WTC11 (cell line): ENCODE measurements at regions not wholly inside any gene's neighbourhood (a gene's known extent, or its start where the extent isn't known, plus 50 kb on each side); places are given as distances from the start of the nearest gene placed in this dataset.

Source experiments
- ATAC-seq: fragments of 200-7000 bp; cut with Tn5 transposase; 2 replicates; pipeline ENCODE4 v1.10.0; 2021; ENCODE audit warnings: mild to moderate bottlenecking, moderate library complexity
- CTCF ChIA-PET: fragments of 300-600 bp; sonication (Branson Sonifier 250); formaldehyde crosslinking; loops from one replicate; lab custom pipeline; 2021; ENCODE audit warnings: antibody characterized with exemption; lab: Charles Lee
- POLR2A ChIA-PET: fragments of 350-600 bp; sonication (Branson Sonifier 250); formaldehyde crosslinking; loops from one replicate; lab custom pipeline; 2021; ENCODE audit warnings: antibody characterized with exemption; lab: Charles Lee
- DNase-seq: peaks from one replicate; pipeline ENCODE4 v3.0.0; 2021; ENCODE audit warnings: low spot score
- H3K27ac Mint-ChIP-seq: 2 replicates; pipeline ENCODE4 v1.8.0; 2021; ENCODE audit warnings: mixed read lengths
- H3K27me3 Mint-ChIP-seq: 2 replicates; pipeline ENCODE4 v1.8.0; 2021; ENCODE audit warnings: low read depth, mild to moderate bottlenecking, moderate library complexity, mixed read lengths
- H3K36me3 Mint-ChIP-seq: 2 replicates; pipeline ENCODE4 v1.8.0; 2021; ENCODE audit warnings: mixed read lengths
- H3K4me1 Mint-ChIP-seq: 2 replicates; pipeline ENCODE4 v1.8.0; 2022; ENCODE audit warnings: mixed read lengths
- H3K4me3 Mint-ChIP-seq: 2 replicates; pipeline ENCODE4 v1.8.0; 2021; ENCODE audit warnings: mild to moderate bottlenecking, moderate library complexity, mixed read lengths
- H3K9me3 Mint-ChIP-seq: 2 replicates; pipeline ENCODE4 v1.8.0; 2021; ENCODE audit warnings: mixed read lengths
- ARID4B ChIP-seq: sonication (generic); formaldehyde crosslinking; IDR thresholded peaks from 2 replicates; pipeline ENCODE4 v1.8.0; 2023; ENCODE audit warnings: missing genetic modification reagents, mild to moderate bottlenecking, borderline replicate concordance
- ATF3 ChIP-seq: sonication (generic); formaldehyde crosslinking; conservative IDR thresholded peaks from 2 replicates; pipeline ENCODE4 v1.8.1; 2022; ENCODE audit warnings: mild to moderate bottlenecking, missing genetic modification reagents
- CREM ChIP-seq: sonication (generic); formaldehyde crosslinking; IDR thresholded peaks from 2 replicates; pipeline ENCODE4 v1.8.1; 2022; ENCODE audit warnings: mild to moderate bottlenecking, missing genetic modification reagents, moderate library complexity
- NR1H2 ChIP-seq: sonication (generic); formaldehyde crosslinking; IDR thresholded peaks from 2 replicates; pipeline ENCODE4 v1.9.0; 2021; ENCODE audit warnings: mild to moderate bottlenecking, moderate library complexity, missing genetic modification reagents
- PRRX2 ChIP-seq: fragments of 250-450 bp; sonication (Bioruptor Pico); IDR thresholded peaks from 2 replicates; pipeline ENCODE4 v1.8.0; 2021; ENCODE audit warnings: mild to moderate bottlenecking
- ZNF317 ChIP-seq: sonication (generic); formaldehyde crosslinking; IDR thresholded peaks from 2 replicates; pipeline ENCODE4 v1.8.1; 2023; ENCODE audit warnings: low read depth, mild to moderate bottlenecking, moderate library complexity, missing genetic modification reagents, borderline replicate concordance
- TF ChIP-seq, protein P1 (sequence below): sonication (generic); formaldehyde crosslinking; IDR thresholded peaks from 2 replicates; pipeline ENCODE4 v1.8.1; 2022; ENCODE audit warnings: low read depth, missing genetic modification reagents, borderline replicate concordance
- TF ChIP-seq, protein P2 (sequence below): fragments of 250-450 bp; sonication (Bioruptor Pico); IDR thresholded peaks from 2 replicates; pipeline ENCODE4 v1.9.0; 2021; ENCODE audit warnings: moderate library complexity, mild to moderate bottlenecking, inconsistent platforms, borderline replicate concordance

GRCh38 chr2:3110994-3111666 lies 266.5 kb downstream of the EIPR1 start:
- ChIA-PET CTCF (no interaction called here), POLR2A (no interaction called here)
- DNase-seq, result no peak
- ATAC-seq, result no peak
- Mint-ChIP-seq H3K27ac (peak overlapping the region; percentile 63; the same call in 1 of the 2 replicates), H3K4me3 (no peak overlapping the region), H3K9me3 (peaks cover 13% of the 10 kb centered on the region), H3K27me3 (no peaks in the 10 kb centered on the region; the same call in 1 of the 2 replicates), H3K4me1 (no peaks in the 10 kb centered on the region), H3K36me3 (peaks cover 8% of the 10 kb centered on the region; the same call in 1 of the 2 replicates)
- TF ChIP-seq ZNF317 (CRISPR knock-in tag) (no peak), PRRX2 (CRISPR knock-in tag) (no peak), NR1H2 (CRISPR knock-in tag) (no peak)
- TF ChIP-seq, protein P1, sequence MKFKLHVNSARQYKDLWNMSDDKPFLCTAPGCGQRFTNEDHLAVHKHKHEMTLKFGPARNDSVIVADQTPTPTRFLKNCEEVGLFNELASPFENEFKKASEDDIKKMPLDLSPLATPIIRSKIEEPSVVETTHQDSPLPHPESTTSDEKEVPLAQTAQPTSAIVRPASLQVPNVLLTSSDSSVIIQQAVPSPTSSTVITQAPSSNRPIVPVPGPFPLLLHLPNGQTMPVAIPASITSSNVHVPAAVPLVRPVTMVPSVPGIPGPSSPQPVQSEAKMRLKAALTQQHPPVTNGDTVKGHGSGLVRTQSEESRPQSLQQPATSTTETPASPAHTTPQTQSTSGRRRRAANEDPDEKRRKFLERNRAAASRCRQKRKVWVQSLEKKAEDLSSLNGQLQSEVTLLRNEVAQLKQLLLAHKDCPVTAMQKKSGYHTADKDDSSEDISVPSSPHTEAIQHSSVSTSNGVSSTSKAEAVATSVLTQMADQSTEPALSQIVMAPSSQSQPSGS, result no peak

GRCh38 chr2:3110555-3110954 lies 267.1 kb downstream of the EIPR1 start:
- DNase-seq (no peak), ATAC-seq (no peak)
- no peaks in the 10 kb centered on the region; the same call in 1 of the 2 replicates for H3K27me3 Mint-ChIP-seq
- TF ChIP-seq, protein P2, sequence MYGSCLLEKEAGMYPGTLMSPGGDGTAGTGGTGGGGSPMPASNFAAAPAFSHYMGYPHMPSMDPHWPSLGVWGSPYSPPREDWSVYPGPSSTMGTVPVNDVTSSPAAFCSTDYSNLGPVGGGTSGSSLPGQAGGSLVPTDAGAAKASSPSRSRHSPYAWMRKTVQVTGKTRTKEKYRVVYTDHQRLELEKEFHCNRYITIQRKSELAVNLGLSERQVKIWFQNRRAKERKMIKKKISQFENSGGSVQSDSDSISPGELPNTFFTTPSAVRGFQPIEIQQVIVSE (CRISPR knock-in tag), result no peak
- TF ChIP-seq ATF3, result 0 out of 2 replicates have a peak, but pooled peaks have one; percentile 33
- no peak overlapping the region for H3K4me3 Mint-ChIP-seq
- H3K27ac Mint-ChIP-seq, result peak overlapping the region; percentile 63
- peaks cover 8% of the 10 kb centered on the region; the same call in 1 of the 2 replicates for H3K36me3 Mint-ChIP-seq
- ChIA-PET CTCF (no interaction called here), POLR2A (no interaction called here)
- H3K9me3 Mint-ChIP-seq, result peaks cover 13% of the 10 kb centered on the region
- peaks cover 4% of the 10 kb centered on the region for H3K4me1 Mint-ChIP-seq

- Mint-ChIP-seq H3K9me3 (peaks cover 13% of the 10 kb centered on the region), H3K27ac (no peak overlapping the region), H3K27me3 (no peaks in the 10 kb centered on the region; the same call in 1 of the 2 replicates), H3K4me3 (no peak overlapping the region), H3K36me3 (peaks cover 8% of the 10 kb centered on the region; the same call in 1 of the 2 replicates), H3K4me1 (peaks cover 19% of the 10 kb centered on the region)
- ChIA-PET POLR2A (no interaction called here), CTCF (no interaction called here)
- DNase-seq, result no peak
- ATAC-seq, result no peak
- TF ChIP-seq CREM (CRISPR knock-in tag) (no peak), ATF3 (no peak), ARID4B (no peak), ZNF317 (CRISPR knock-in tag) (no peak)
Measured at GRCh38 chr2:3108710-3109702, 268.6 kb downstream of the EIPR1 start.
